HG03175 (cell line): ENCODE measurements at regions not wholly inside any gene's neighbourhood (a gene's known extent, or its start where the extent isn't known, plus 50 kb on each side); places are given as distances from the start of the nearest gene placed in this dataset.

Experiments used
- ATAC-seq: cut with Tn5 transposase; IDR thresholded peaks from one replicate; pipeline ENCODE4 v1.9.1; 2021; ENCODE audit warnings: mild to moderate bottlenecking, moderate library complexity; ENCODE audit not compliant: unreplicated experiment

DNA sequence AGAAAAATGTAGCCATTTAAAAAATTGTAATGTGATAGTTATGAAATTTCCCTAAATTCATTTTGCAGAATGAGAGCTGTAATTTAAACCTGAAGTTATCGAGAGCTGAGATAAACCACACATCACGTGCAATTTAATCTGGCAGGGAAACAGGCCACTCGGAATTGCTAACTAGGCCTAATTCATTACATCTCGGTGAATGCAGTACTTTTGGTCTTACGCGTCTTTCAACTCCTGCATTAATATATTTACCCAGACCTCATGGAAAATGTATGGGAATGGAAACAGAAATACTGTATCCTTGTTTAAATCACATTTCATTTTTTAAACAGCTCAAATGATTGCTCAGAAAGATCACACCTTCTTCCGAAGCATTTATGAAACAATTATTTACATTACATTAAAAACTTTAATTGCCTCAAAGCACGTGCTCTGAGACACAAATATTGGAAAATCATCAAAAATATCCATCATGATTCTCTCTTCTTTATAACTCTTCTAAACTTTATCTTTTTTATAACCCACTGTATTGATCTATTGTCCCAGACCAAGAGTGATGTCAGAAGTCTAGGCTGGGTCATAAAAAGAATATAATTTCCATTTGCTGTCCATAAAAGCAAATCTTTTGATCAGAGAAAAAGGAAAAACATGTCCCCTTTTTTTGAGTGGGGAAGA is 111.7 kb upstream of the MYL2 start:
- no peak for ATAC-seq

DNA sequence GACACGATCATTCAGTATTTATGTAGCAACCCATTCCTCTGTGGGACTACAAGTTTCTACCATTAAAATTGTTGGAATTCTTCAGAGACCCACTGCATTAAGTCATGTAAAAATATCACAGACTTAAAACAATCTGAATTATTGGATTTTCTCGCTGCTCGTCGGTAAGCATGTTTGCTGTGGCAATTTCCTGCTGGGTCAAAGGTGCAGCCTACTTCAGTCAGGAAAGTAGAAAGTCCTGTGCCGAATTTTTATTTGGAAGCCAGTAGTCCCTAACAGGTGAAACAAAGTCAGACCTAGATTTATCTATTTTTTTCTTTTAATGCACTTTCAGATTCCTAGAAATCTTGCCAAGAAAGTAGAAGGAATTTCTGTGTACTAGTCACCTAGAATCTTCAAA is 110.4 kb upstream of the MYL2 start:
- ATAC-seq, result no peak

DNA sequence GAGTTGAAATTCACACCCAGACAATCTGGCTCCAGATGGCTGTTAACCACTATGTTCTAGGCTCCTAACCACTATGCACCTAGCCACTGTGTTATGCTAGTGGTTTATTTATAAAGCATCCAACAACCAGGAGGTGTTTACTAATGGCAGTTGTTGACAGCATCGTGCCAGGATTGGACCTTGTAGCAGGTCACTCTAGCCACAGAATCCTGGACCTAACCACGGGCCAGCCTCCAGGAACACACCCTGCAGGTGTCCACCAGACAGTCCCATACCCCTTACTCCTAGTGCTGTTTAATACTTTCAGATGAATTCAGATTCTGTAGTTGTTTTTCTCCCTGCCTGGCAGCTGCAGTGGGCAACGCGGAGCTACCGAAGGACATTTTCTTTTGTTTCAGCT is 109.4 kb upstream of the MYL2 start:
- ATAC-seq, result no peak

DNA sequence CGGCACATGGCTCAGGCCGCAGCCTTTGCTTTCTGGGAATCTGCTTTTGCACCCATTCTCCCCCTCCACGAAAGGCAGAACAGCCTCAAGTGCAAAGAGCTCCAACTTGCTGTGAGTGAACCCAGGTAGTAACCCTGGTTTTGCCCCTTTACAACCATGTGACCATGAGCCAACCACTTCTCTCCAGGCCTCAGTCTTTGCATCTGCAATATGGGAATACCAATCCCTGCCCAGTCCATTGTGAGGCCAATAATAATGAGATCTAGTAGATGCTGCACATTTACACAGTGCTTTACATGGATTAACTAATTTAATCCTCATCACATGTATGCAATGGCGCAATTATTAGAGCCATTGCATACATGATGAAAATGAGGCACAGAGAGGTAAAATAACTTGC is 108.9 kb upstream of the MYL2 start:
- no peak for ATAC-seq

GRCh38 chr12:111028830-111029229 is 108.5 kb upstream of the MYL2 start:
- no peak for ATAC-seq

- no peak for ATAC-seq
Measured at GRCh38 chr12:111027431-111027830, 107.1 kb upstream of the MYL2 start.

DNA sequence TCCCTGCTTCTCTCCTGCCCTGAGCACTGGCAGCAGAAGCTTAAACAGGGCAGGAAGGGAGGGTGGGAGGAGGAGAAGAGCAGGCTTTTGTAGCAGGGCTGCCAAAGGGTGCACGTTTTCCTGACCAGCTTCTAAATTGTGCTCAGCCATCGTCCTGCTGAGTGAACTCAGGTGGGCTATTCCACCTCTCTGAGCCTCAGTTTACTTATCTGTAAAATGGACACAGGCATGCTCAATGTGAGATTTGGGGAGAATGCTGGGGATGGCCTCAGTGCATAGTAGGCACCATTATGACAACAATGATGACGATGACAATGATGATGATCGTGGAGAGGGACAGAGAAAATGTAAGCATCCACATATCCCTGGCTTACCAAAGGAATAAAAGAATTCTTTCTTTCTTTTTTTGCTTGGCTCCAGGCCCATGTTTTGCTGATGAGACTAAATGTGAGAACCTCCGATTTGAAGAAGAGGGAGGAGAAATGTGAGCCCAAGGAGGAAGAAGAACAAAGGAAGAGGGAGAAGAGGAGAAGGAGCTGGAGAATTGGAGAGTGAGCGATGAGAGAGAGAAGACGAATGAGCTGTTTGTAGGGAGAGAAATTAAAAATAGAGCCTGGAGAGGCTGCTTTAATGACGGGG is 105.5 kb upstream of the MYL2 start:
- no peak for ATAC-seq

DNA sequence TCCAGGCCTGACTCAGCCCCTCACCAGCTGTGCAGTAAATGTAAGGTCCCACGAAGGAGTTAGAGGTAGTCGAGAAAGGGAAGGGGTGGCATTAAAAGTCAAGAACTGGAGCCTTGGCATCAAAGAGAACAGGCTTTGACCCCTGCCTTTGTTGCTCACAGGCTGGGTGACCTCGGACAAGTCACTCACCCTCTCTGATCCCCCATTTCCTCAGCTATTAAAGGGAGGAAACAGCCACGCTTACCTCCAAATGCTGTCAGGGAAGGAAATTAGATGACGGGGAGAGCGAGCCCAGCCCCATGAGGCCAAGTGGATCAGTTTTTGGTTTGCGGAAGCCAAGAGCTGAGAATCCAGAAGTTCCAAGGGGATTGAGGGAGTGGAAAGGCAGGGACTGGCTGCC is 104.9 kb upstream of the MYL2 start:
- ATAC-seq, result no peak

GRCh38 chr12:111024205-111024801 is 103.9 kb upstream of the MYL2 start:
- ATAC-seq, result no peak

- ATAC-seq, result no peak
Measured at GRCh38 chr12:111022386-111022785, 102.0 kb upstream of the MYL2 start.

GRCh38 chr12:111014547-111014946 is 94.2 kb upstream of the MYL2 start:
- no peak for ATAC-seq

DNA sequence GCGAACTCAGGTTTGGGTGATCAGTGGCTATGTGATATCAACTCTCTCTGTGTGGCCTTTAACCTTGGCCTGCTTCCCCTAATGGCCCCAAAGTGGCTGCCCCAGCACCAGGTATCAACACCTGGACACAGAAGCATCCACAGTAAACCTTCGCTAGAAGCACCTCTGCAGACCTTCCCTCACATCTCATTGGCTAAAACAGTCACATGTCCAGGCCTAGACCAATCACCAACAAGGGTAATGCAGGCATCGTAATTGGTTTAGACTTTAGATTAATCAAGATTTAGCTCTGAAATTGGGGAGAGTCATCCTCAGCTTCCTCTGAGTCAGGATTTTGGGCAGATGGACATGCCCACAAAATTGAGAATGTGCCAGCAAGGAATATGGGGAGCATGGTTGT is 92.5 kb upstream of the MYL2 start:
- ATAC-seq, result no peak

DNA sequence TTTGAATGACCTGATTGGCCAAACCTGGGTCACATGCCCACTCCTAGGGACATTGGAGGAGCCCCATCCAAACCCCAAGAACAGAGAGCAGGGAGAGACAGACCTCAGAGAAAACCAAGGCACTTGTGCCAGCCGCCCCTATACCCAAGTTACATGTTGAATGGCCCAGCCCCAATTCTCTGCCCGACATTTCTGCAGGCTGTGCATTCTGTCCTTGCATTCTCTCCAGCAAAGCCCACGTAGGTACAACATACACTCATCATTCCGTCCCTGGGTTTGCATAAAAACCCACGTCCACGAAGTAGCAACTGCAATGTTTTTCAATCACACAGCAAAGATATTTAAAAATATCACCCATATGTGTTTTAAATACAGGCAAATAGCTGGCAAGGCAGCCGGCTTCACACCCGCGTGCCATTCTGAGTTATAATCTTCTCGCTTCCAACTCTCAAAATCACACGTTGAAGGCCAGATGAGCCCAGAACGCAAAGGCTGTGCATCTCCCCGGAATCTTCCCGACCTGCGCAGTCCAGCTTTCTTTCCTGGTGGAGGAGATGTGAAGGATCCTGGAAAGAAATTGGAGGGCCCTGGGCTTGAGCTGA is 91.7 kb upstream of the MYL2 start:
- ATAC-seq, result no peak

DNA sequence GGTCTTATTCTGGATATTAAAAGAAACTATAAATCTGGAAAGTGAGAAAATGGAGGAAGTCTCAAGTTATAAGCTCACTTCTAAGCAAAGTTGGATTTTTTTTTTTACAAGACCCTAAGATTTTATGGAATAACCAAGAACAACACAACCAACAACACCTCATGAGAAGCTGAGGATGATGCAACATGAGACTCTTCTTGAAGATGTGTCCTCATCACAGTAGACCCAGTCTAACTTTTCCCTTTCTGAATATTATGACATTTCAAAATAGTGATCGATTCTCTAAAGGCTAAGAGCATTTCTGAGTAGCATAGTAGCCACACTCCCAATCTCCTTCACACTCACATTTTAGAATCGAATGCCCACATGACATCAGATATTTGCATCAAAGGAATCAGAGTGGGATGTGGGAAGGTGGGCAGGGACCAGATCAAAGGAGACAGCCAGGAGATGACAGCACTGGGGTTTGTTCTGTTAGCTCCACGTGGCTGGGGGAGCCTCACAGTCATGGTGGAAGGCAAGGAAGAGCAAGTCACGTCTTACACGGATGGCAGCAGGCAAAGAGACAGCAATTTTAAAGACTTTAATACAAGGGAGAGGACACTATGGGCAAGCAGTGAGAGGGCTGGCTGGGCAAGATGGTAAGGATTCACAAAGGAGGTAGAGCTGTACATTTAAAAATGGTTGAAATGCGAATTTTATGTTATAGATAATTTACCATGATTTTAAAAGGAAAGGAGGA is 90.7 kb upstream of the MYL2 start:
- no peak for ATAC-seq

DNA sequence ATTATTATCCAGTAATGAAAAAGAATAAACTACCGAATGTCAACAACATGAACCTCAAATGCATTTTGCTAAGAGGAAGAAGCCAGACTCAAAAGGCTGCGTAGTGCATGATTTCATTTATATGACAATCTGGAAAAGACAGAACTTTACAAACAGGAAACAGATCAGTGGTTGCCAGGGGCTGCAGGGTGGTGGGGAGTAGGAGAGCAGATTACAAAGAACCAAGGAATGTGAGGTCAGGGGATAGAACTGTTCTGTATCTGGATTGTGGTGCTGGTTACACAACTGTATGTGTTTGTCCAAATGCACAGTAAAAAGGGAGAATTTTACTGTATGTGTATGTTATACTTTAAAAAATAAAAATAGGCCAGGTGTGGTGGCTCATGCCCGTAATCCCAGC is 89.7 kb upstream of the MYL2 start:
- no peak for ATAC-seq

- ATAC-seq, result no peak
Measured at GRCh38 chr12:111006621-111007020, 86.2 kb upstream of the MYL2 start.

DNA sequence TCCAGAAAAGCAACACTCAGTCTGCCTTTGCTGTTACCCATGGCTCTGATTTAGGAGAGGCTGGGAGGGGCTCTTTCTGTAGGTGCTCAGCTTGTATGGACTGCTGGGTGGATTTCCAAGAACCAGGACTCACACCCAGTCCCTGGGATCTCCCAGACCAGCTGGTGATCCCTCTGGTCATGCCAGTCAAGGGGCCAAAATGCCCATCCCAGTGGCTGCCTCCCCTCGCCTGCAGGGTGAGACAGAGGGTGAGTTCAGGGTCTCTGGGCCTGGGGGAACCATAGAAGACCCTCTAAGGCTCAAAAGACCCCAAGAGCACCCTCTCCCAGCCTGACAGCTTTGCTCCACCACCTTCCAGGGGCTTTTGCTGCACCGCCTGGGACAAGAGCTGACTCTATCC is 78.6 kb upstream of the MYL2 start:
- ATAC-seq, result no peak

- no peak for ATAC-seq
Measured at GRCh38 chr12:110998165-110998564, 77.8 kb upstream of the MYL2 start.

- no peak for ATAC-seq
Measured at GRCh38 chr12:110996415-110996814, 76.0 kb upstream of the MYL2 start.

- no peak for ATAC-seq
Measured at GRCh38 chr12:110995615-110996014, 75.2 kb upstream of the MYL2 start.

GRCh38 chr12:110995016-110995415 is 74.6 kb upstream of the MYL2 start:
- no peak for ATAC-seq
